B cell (primary cell): ENCODE measurements at regions not wholly inside any gene's neighbourhood (a gene's known extent, or its start where the extent isn't known, plus 50 kb on each side); places are given as distances from the start of the nearest gene placed in this dataset.

ENCODE experiments used
- EZH2 ChIP-seq: IDR thresholded peaks from 2 replicates; pipeline ENCODE4 v1.6.1; 2012; ENCODE audit warnings: borderline replicate concordance, low read depth, mild to moderate bottlenecking, moderate library complexity, low read length; ENCODE audit not compliant: insufficient read depth, poor library complexity, severe bottlenecking
- TF ChIP-seq, protein P1 (sequence below): fragments of 200-600 bp; IDR thresholded peaks from one replicate; pipeline ENCODE4 v1.8.0; 2022; ENCODE audit warnings: antibody characterized with exemption, mild to moderate bottlenecking

DNA sequence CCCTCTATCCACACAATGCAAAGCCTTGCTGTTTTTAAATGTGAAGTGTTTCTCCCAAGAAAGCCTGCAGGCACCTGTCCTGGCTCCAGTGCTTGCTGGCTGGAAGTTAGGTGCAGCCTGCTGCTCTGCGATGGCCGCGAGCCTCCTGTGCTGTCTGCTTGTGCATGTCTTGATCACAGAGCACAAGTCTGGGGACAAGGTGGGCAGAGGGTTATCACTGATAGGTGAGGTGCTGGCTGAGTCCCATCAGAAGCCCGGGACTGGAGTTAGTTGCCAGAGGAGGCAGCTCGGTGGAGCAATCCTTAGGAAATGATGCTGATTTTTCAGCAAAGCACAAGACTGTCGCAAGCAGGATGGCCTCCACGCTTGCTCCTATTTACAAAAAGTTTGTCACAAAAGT is 137.8 kb upstream of the AJAP1 start:
- TF ChIP-seq, protein P1, sequence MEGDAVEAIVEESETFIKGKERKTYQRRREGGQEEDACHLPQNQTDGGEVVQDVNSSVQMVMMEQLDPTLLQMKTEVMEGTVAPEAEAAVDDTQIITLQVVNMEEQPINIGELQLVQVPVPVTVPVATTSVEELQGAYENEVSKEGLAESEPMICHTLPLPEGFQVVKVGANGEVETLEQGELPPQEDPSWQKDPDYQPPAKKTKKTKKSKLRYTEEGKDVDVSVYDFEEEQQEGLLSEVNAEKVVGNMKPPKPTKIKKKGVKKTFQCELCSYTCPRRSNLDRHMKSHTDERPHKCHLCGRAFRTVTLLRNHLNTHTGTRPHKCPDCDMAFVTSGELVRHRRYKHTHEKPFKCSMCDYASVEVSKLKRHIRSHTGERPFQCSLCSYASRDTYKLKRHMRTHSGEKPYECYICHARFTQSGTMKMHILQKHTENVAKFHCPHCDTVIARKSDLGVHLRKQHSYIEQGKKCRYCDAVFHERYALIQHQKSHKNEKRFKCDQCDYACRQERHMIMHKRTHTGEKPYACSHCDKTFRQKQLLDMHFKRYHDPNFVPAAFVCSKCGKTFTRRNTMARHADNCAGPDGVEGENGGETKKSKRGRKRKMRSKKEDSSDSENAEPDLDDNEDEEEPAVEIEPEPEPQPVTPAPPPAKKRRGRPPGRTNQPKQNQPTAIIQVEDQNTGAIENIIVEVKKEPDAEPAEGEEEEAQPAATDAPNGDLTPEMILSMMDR = no peak
- no peak for TF ChIP-seq EZH2
